H7 (cell line): ENCODE measurements at regions not wholly inside any gene's neighbourhood (a gene's known extent, or its start where the extent isn't known, plus 50 kb on each side); places are given as distances from the start of the nearest gene placed in this dataset.
"Not testable (repeated sequence)": the region's sequence is repeated elsewhere in the genome, so short reads cannot be mapped to it uniquely, and the experiment has no call there.

Experiments
- DNase-seq: peaks from one replicate; pipeline ENCODE4 v3.0.0; 2012
- H3K27me3 ChIP-seq: 2 replicates; pipeline ENCODE4 v1.6.0; 2011; ENCODE audit warnings: mild to moderate bottlenecking, low read length; ENCODE audit not compliant: control insufficient read depth, insufficient read depth
- H3K36me3 ChIP-seq: replicated peaks from 2 replicates; pipeline ENCODE4 v1.5.1; 2011; ENCODE audit warnings: low read length; ENCODE audit not compliant: control insufficient read depth, insufficient read depth
- H3K4me3 ChIP-seq: 2 replicates; pipeline ENCODE4 v1.5.1; 2011; ENCODE audit warnings: low read depth, mild to moderate bottlenecking, control low read depth, low read length, moderate library complexity; ENCODE audit not compliant: insufficient read depth

GRCh38 chr12:62190689-62191490, 69.3 kb upstream of the USP15 start:
- peak overlapping the region; percentile 51 for H3K4me3 ChIP-seq
- H3K27me3 ChIP-seq = peaks cover 32% of the 10 kb centered on the region
- peak; percentile 71 for DNase-seq
- no peaks in the 10 kb centered on the region for H3K36me3 ChIP-seq

GRCh38 chr12:62191491-62192179, 68.6 kb upstream of the USP15 start:
- peak; percentile 46 for DNase-seq
- peak overlapping the region; percentile 51 for H3K4me3 ChIP-seq
- no peaks in the 10 kb centered on the region for H3K36me3 ChIP-seq
- H3K27me3 ChIP-seq = peaks cover 32% of the 10 kb centered on the region

- H3K36me3 ChIP-seq = no peaks in the 10 kb centered on the region
- H3K4me3 ChIP-seq = peak overlapping the region; percentile 51
- peaks cover 32% of the 10 kb centered on the region for H3K27me3 ChIP-seq
- DNase-seq = peak; percentile 69
Observed at GRCh38 chr12:62192180-62192902, 67.9 kb upstream of the USP15 start.

- no peak overlapping the region for H3K4me3 ChIP-seq
- H3K36me3 ChIP-seq = no peaks in the 10 kb centered on the region
- H3K27me3 ChIP-seq = peaks cover 32% of the 10 kb centered on the region
- DNase-seq = peak; percentile 6
Observed at GRCh38 chr12:62192903-62193250, 67.3 kb upstream of the USP15 start.

GRCh38 chr12:62194031-62194430, 66.2 kb upstream of the USP15 start:
- H3K27me3 ChIP-seq = peaks cover 32% of the 10 kb centered on the region
- DNase-seq = no peak
- no peak overlapping the region for H3K4me3 ChIP-seq
- no peaks in the 10 kb centered on the region for H3K36me3 ChIP-seq

- Histone ChIP-seq H3K4me3 (no peak overlapping the region), H3K36me3 (no peaks in the 10 kb centered on the region), H3K27me3 (peaks cover 29% of the 10 kb centered on the region)
- DNase-seq = no peak
Observed at GRCh38 chr12:62194616-62195015, 65.6 kb upstream of the USP15 start.

GRCh38 chr12:62196146-62196545, 64.1 kb upstream of the USP15 start:
- H3K27me3 ChIP-seq = peaks cover 13% of the 10 kb centered on the region

GRCh38 chr12:62202861-62203260, 57.3 kb upstream of the USP15 start:
- not testable (repeated sequence) for DNase-seq, H3K36me3 ChIP-seq, H3K4me3 ChIP-seq, H3K27me3 ChIP-seq

More at GRCh38 chr12:62196146-62196545, 64.1 kb upstream of the USP15 start:
- H3K36me3 ChIP-seq = no peaks in the 10 kb centered on the region
- H3K4me3 ChIP-seq = no peak overlapping the region
- DNase-seq = no peak

GRCh38 chr12:62205346-62205745, 54.9 kb upstream of the USP15 start:
- DNase-seq = no peak
- H3K36me3 ChIP-seq = no peaks in the 10 kb centered on the region
- no peak overlapping the region for H3K4me3 ChIP-seq
- H3K27me3 ChIP-seq = no peaks in the 10 kb centered on the region

- Histone ChIP-seq H3K36me3 (no peaks in the 10 kb centered on the region), H3K27me3 (no peaks in the 10 kb centered on the region), H3K4me3 (no peak overlapping the region)
- DNase-seq = no peak
Observed at GRCh38 chr12:62207248-62207647, 53.0 kb upstream of the USP15 start.
